ENCODE measurements at regions not wholly inside any gene's neighbourhood (a gene's known extent, or its start where the extent isn't known, plus 50 kb on each side); places are given as distances from the start of the nearest gene placed in this dataset.

- no peak overlapping the region for H3K27ac Mint-ChIP-seq
- no peak overlapping the region for H3K4me3 Mint-ChIP-seq
- no peak for DNase-seq
- H3K36me3 Mint-ChIP-seq (ENCODE audit: low read depth), result no peaks in the 10 kb centered on the region
- H3K4me1 Mint-ChIP-seq (ENCODE audit: low read depth), result no peaks in the 10 kb centered on the region
- ChIA-PET CTCF (no interaction called here), POLR2A (no interaction called here)
- intact Hi-C loops (cut with micrococcal nuclease), result no loop called here
- no peaks in the 10 kb centered on the region for H3K9me3 Mint-ChIP-seq
- ATAC-seq, result no peak
- peaks cover 6% of the 10 kb centered on the region for H3K27me3 Mint-ChIP-seq
- TF ChIP-seq CTCF (IDR thresholded peaks at IDR 0.05), result no peak
Measured at GRCh38 chr6:87995461-87995860, 52.2 kb upstream of the SPACA1 start.

DNA sequence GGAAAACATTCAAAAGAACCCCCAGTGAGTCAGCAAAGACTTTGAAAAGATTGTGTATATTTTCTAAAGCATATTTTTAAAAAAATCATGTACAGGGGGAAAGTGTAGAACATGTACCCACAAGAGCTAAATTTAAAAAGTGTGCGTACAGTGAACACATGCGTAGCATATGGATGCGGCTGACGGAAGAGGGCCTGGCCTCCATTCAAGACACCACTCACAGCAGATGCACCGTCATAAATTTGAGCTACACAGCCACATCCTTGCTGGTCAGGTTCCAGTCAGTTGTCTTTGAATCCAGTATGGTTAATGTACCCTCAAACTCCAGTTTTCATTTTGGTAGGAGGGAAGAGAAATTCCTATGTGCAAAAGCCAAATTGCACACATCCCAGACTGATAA, 54.3 kb upstream of the SPACA1 start:
- H3K36me3 Mint-ChIP-seq (ENCODE audit: low read depth), result no peaks in the 10 kb centered on the region
- H3K27ac Mint-ChIP-seq, result no peak overlapping the region
- ATAC-seq (no peak), DNase-seq (no peak)
- H3K4me3 Mint-ChIP-seq, result no peak overlapping the region
- CTCF ChIA-PET, result no interaction called here
- no peaks in the 10 kb centered on the region for H3K4me1 Mint-ChIP-seq (ENCODE audit: low read depth)
- no peaks in the 10 kb centered on the region for H3K9me3 Mint-ChIP-seq
- no peak for TF ChIP-seq CTCF (IDR thresholded peaks at IDR 0.05)
- peaks cover 2% of the 10 kb centered on the region for H3K27me3 Mint-ChIP-seq
- POLR2A ChIA-PET, result no interaction called here
- intact Hi-C loops (cut with micrococcal nuclease), result no loop called here

- CTCF ChIA-PET, result no interaction called here
- peaks cover 2% of the 10 kb centered on the region for H3K27me3 Mint-ChIP-seq
- H3K36me3 Mint-ChIP-seq (ENCODE audit: low read depth), result no peaks in the 10 kb centered on the region
- no peak for DNase-seq
- no peak overlapping the region for H3K27ac Mint-ChIP-seq
- no peak overlapping the region for H3K4me3 Mint-ChIP-seq
- H3K9me3 Mint-ChIP-seq, result no peaks in the 10 kb centered on the region
- ATAC-seq, result no peak
- TF ChIP-seq CTCF (IDR thresholded peaks at IDR 0.05), result no peak
- POLR2A ChIA-PET, result no interaction called here
- H3K4me1 Mint-ChIP-seq (ENCODE audit: low read depth), result no peaks in the 10 kb centered on the region
- intact Hi-C loops (cut with micrococcal nuclease), result no loop called here
Measured at GRCh38 chr6:87990871-87991270, 56.8 kb upstream of the SPACA1 start.

- no peak for TF ChIP-seq CTCF (IDR thresholded peaks at IDR 0.05)
- no peak for ATAC-seq
- ChIA-PET CTCF (no interaction called here), POLR2A (no interaction called here)
- intact Hi-C loops (cut with micrococcal nuclease), result no loop called here
- H3K27ac Mint-ChIP-seq, result no peak overlapping the region
- H3K9me3 Mint-ChIP-seq, result no peaks in the 10 kb centered on the region
- no peaks in the 10 kb centered on the region for H3K36me3 Mint-ChIP-seq (ENCODE audit: low read depth)
- peaks cover 19% of the 10 kb centered on the region for H3K27me3 Mint-ChIP-seq
- no peak overlapping the region for H3K4me3 Mint-ChIP-seq
- no peaks in the 10 kb centered on the region for H3K4me1 Mint-ChIP-seq (ENCODE audit: low read depth)
- no peak for DNase-seq
Measured at GRCh38 chr6:87982134-87982533, 65.5 kb upstream of the SPACA1 start.

GRCh38 chr6:87979737-87980136, 67.9 kb upstream of the SPACA1 start:
- ChIA-PET CTCF (interaction anchor here (0.8 kb wide), 1 partner anchor 657 kb away, joined by 3 read pairs; no protein-coding TSS in a partner anchor), POLR2A (no interaction called here)
- intact Hi-C loops (cut with micrococcal nuclease), result no loop called here
- DNase-seq (no peak), ATAC-seq (no peak)
- Mint-ChIP-seq H3K36me3 (ENCODE audit: low read depth) (no peaks in the 10 kb centered on the region), H3K9me3 (no peaks in the 10 kb centered on the region), H3K27ac (no peak overlapping the region), H3K27me3 (peaks cover 23% of the 10 kb centered on the region), H3K4me3 (no peak overlapping the region), H3K4me1 (ENCODE audit: low read depth) (no peaks in the 10 kb centered on the region)
- no peak for TF ChIP-seq CTCF (IDR thresholded peaks at IDR 0.05)
